ENCODE measurements at regions not wholly inside any gene's neighbourhood (a gene's known extent, or its start where the extent isn't known, plus 50 kb on each side); places are given as distances from the start of the nearest gene placed in this dataset.

DNA sequence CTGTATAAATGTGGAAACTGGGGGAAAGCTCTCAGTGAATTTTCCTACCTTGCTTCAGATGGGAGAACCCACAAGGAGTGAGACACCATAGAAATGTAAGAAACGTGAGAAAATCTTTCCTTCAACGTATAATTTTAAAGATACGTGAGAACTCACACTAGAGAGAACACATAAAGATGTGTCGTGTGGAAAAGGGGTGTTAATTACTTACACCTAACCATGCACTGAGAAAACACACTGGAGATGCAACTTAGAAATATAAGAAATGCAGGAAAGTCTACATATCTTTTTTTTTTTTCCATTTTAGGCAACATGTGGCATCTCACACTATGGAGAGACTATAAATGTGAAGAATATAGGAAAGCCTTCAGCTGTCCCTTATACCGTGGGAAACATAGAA, 352.9 kb upstream of the NETO1 start:
- no peak overlapping the region for H2BK15ac ChIP-seq (ENCODE audit: low read depth, low read length)
- no peaks in the 10 kb centered on the region for H3K79me1 ChIP-seq (ENCODE audit: insufficient read depth, low read depth, low read length, poor library complexity, severe bottlenecking)
- no peak overlapping the region for H3K14ac ChIP-seq (ENCODE audit: insufficient read depth, low read length)
- H3K18ac ChIP-seq (ENCODE audit: insufficient read length, low read depth, low read length) = no peak overlapping the region
- Mint-ChIP-seq H3K36me3 (ENCODE audit: insufficient read depth in 1 of 3, low read depth in 3 of 3) (peaks cover 0 to 19% (median 16%) of the 10 kb centered on the region in 3 experiments; a peak in 5 of 7 replicates), H3K4me1 (no peaks in the 10 kb centered on the region), H3K27ac (no peak overlapping the region), H3K27me3 (ENCODE audit: low read depth) (no peaks in the 10 kb centered on the region), H3K4me3 (no peak overlapping the region), H3K9me3 (peaks cover 16 to 27% of the 10 kb centered on the region in 2 experiments; a peak in 4 of 5 replicates)
- H2BK20ac ChIP-seq (ENCODE audit: low read depth, low read length, poor library complexity, severe bottlenecking) = no peak overlapping the region
- H4K5ac ChIP-seq (ENCODE audit: insufficient read length, low read depth, low read length) = no peak overlapping the region
- no CpG with 5 or more reads among the region's 5 CpGs for WGBS (ENCODE audit: extremely low coverage, insufficient read length, low lambda C conversion rate)
- no peak overlapping the region for H3K56ac ChIP-seq (ENCODE audit: insufficient read length, low read depth, low read length)
- no peak overlapping the region for H4K91ac ChIP-seq (ENCODE audit: insufficient read length, low read depth, low read length)
- H3K4me2 ChIP-seq (ENCODE audit: insufficient read depth, insufficient read length, low read length) = no peak overlapping the region
- H3K27me3 ChIP-seq (ENCODE audit: insufficient read depth, low read length) = no peaks in the 10 kb centered on the region
- H3K23ac ChIP-seq (ENCODE audit: insufficient read length, low read depth, low read length) = no peak overlapping the region
- no peak overlapping the region for H4K8ac ChIP-seq (replicated peaks; ENCODE audit: insufficient read length, low read depth, low read length)
- H2AK5ac ChIP-seq (ENCODE audit: insufficient read length, low read length) = no peak overlapping the region
- H2AFZ ChIP-seq (ENCODE audit: low read length) = no peak overlapping the region
- no peak overlapping the region for H2BK120ac ChIP-seq (ENCODE audit: low read depth, low read length, poor library complexity, severe bottlenecking)
- TF ChIP-seq, protein P1, sequence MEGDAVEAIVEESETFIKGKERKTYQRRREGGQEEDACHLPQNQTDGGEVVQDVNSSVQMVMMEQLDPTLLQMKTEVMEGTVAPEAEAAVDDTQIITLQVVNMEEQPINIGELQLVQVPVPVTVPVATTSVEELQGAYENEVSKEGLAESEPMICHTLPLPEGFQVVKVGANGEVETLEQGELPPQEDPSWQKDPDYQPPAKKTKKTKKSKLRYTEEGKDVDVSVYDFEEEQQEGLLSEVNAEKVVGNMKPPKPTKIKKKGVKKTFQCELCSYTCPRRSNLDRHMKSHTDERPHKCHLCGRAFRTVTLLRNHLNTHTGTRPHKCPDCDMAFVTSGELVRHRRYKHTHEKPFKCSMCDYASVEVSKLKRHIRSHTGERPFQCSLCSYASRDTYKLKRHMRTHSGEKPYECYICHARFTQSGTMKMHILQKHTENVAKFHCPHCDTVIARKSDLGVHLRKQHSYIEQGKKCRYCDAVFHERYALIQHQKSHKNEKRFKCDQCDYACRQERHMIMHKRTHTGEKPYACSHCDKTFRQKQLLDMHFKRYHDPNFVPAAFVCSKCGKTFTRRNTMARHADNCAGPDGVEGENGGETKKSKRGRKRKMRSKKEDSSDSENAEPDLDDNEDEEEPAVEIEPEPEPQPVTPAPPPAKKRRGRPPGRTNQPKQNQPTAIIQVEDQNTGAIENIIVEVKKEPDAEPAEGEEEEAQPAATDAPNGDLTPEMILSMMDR (conservative IDR thresholded peaks at IDR 0.05) = no peak
- H3K4ac ChIP-seq (ENCODE audit: low read depth, low read length) = no peak overlapping the region
- no peaks in the 10 kb centered on the region for H4K20me1 ChIP-seq (ENCODE audit: control insufficient read depth, insufficient read depth, insufficient read length)
- DNase-seq = no peak
- H3K23me2 ChIP-seq (ENCODE audit: insufficient read length, low read depth, low read length, poor library complexity, severe bottlenecking) = no peaks in the 10 kb centered on the region
- H3T11ph ChIP-seq (ENCODE audit: low read length) = no peak overlapping the region
- H3K9ac ChIP-seq (ENCODE audit: extremely low read depth, insufficient read length, low read length) = no peak overlapping the region
- no peak overlapping the region for H2BK12ac ChIP-seq (ENCODE audit: insufficient read length, low read depth, low read length)
- H2BK5ac ChIP-seq (ENCODE audit: insufficient read length, low read length) = no peak overlapping the region
- peaks cover 17% of the 10 kb centered on the region for H3K9me3 ChIP-seq (ENCODE audit: control insufficient read depth, low read depth, low read length)
- no peaks in the 10 kb centered on the region for H3K79me2 ChIP-seq (ENCODE audit: insufficient read depth, low read length)
- no peak overlapping the region for H3K27ac ChIP-seq (ENCODE audit: insufficient read length, low read depth, low read length)
- H3K4me1 ChIP-seq (ENCODE audit: insufficient read depth, low read length) = no peaks in the 10 kb centered on the region

All from H9 (cell line).